ENCODE measurements at regions not wholly inside any gene's neighbourhood (a gene's known extent, or its start where the extent isn't known, plus 50 kb on each side); places are given as distances from the start of the nearest gene placed in this dataset.
"Not testable (repeated sequence)": the region's sequence is repeated elsewhere in the genome, so short reads cannot be mapped to it uniquely, and the experiment has no call there.

- not testable (repeated sequence) for DNase-seq (ENCODE audit: low spot score)
These were observed 56.6 kb upstream of the TNFAIP8 start for GRCh38 chr5:119299242-119299614.

DNA sequence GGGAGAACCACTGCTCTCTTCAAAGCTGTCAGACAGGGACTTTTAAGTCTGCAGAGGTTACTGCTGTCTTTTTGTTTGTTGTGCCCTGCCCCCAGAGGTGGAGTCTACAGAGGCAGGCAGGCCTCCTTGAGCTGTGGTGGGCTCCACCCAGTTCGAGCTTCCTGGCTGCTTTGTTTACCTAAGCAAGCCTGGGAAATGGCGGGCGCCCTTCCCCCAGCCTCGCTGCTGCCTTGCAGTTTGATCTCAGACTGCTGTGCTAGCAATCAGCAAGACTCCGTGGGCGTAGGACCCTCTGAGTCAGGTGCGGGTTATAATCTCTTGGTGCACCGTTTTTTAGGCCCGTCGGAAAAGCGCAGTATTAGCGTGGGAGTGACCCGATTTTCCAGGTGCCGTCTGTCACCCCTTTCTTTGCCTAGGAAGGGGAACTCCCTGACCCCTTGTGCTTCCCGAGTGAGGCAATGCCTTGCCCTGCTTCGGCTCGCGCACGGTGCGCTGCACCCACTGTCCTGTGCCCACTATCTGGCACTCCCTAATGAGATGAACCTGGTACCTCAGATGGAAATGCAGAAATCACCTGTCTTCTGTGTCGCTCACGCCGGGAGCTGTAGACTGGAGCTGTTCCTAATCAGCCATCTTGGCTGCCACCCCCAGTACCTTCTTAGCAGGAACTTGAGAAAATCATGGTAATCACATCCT is 56.1 kb upstream of the TNFAIP8 start:
- not testable (repeated sequence) for DNase-seq (ENCODE audit: low spot score)

DNA sequence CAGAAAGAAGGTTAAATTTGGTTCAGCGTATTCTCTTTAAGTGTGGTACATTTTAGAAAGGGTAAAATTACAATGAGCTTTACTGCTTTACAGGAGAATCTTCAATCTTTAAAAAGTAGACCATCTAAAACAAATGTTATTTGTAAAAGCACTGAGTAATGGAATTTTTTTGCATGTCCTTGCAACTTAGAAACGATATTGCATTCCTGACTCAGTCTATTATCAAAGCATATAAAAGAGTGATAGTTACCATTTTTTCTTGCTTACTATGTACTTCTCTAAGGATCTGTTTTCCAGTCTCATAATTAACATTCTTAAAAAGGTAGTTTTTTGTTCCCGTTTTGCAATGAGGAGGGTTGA is 55.5 kb upstream of the TNFAIP8 start:
- DNase-seq (ENCODE audit: low spot score): no peak

GRCh38 chr5:119301210-119301609 is 54.6 kb upstream of the TNFAIP8 start:
- DNase-seq (ENCODE audit: low spot score): no peak

GRCh38 chr5:119301906-119302305 is 53.9 kb upstream of the TNFAIP8 start:
- peak; percentile 12 for DNase-seq (ENCODE audit: low spot score)

DNA sequence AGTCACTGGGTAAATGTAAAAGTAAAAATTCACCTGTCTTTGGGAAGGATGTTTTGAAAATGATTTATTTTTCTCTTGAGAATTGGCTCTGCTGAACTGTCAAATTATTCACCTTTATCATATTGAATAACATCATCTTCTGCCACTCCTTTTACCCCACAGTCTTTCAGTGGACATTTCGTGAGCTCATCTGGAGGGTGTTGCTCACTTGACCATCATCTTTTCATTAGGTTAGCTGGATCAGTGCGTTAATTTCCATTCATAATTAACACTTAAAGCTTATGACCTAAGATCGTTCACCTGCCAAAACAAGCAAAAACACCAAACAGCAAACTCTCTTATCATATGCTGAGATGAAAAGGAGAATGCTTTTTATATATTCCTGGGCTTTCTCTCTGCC is 53.4 kb upstream of the TNFAIP8 start:
- no peak for DNase-seq (ENCODE audit: low spot score)

- DNase-seq (ENCODE audit: low spot score): peak; percentile 91
These were observed 52.6 kb upstream of the TNFAIP8 start for GRCh38 chr5:119302916-119303897.

- DNase-seq (ENCODE audit: low spot score): no peak
These were observed 51.2 kb upstream of the TNFAIP8 start for GRCh38 chr5:119304439-119305211.

All from AG08395 (cell line).